ENCODE measurements at regions not wholly inside any gene's neighbourhood (a gene's known extent, or its start where the extent isn't known, plus 50 kb on each side); places are given as distances from the start of the nearest gene placed in this dataset.

- Histone ChIP-seq H3K36me3 (no peaks in the 10 kb centered on the region), H3K4me3 (ENCODE audit: low read depth, low read length) (no peak overlapping the region), H3K9me3 (ENCODE audit: severe bottlenecking) (no peaks in the 10 kb centered on the region), H3K27me3 (ENCODE audit: insufficient read depth, low read depth, severe bottlenecking) (no peaks in the 10 kb centered on the region), H3K27ac (no peak overlapping the region)
- DNase-seq: no peak
- no peak for TF ChIP-seq CTCF (IDR thresholded peaks at IDR 0.05; ENCODE audit: low read depth, low read length)
These were observed 327.5 kb upstream of the MEOX2 start for GRCh38 chr7:16014031-16014430.

- no peak overlapping the region for H3K27ac ChIP-seq
- H3K4me3 ChIP-seq (ENCODE audit: low read depth, low read length): no peak overlapping the region
- DNase-seq: no peak
- TF ChIP-seq CTCF (IDR thresholded peaks at IDR 0.05; ENCODE audit: low read depth, low read length): no peak
- no peaks in the 10 kb centered on the region for H3K9me3 ChIP-seq (ENCODE audit: severe bottlenecking)
- H3K27me3 ChIP-seq (ENCODE audit: insufficient read depth, low read depth, severe bottlenecking): no peaks in the 10 kb centered on the region
- no peaks in the 10 kb centered on the region for H3K36me3 ChIP-seq
These were observed 321.4 kb upstream of the MEOX2 start for GRCh38 chr7:16007911-16008310.

GRCh38 chr7:16004702-16005101 is 318.2 kb upstream of the MEOX2 start:
- no peak overlapping the region for H3K27ac ChIP-seq
- no peak for TF ChIP-seq CTCF (IDR thresholded peaks at IDR 0.05; ENCODE audit: low read depth, low read length)
- no peaks in the 10 kb centered on the region for H3K9me3 ChIP-seq (ENCODE audit: severe bottlenecking)
- no peak overlapping the region for H3K4me3 ChIP-seq (ENCODE audit: low read depth, low read length)
- peak; percentile 45 for DNase-seq
- H3K27me3 ChIP-seq (ENCODE audit: insufficient read depth, low read depth, severe bottlenecking): no peaks in the 10 kb centered on the region
- H3K36me3 ChIP-seq: no peaks in the 10 kb centered on the region

DNA sequence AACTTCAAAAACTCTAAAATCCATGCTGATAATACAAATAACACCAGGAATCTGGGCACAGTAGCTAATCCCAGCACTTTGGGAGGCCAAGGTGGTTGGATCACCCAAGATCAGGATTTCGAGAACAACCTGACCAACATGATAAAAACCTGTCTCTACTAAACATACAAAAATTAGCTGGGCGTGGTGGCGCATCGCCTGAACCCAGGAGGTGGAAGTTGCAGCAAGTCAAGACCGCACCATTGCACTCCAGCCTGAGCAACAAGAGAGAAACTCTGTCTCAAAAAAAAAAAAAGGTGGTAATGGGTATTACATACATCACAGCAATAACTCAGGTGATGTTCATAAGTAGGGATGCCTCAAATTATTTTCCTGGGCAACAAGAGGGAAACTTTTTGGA is 315.0 kb upstream of the MEOX2 start:
- Histone ChIP-seq H3K36me3 (no peaks in the 10 kb centered on the region), H3K27me3 (ENCODE audit: insufficient read depth, low read depth, severe bottlenecking) (no peaks in the 10 kb centered on the region), H3K4me3 (ENCODE audit: low read depth, low read length) (no peak overlapping the region), H3K27ac (no peak overlapping the region), H3K9me3 (ENCODE audit: severe bottlenecking) (no peaks in the 10 kb centered on the region)
- TF ChIP-seq CTCF (IDR thresholded peaks at IDR 0.05; ENCODE audit: low read depth, low read length): no peak
- no peak for DNase-seq

GRCh38 chr7:15998617-15999016 is 312.1 kb upstream of the MEOX2 start:
- H3K36me3 ChIP-seq: no peaks in the 10 kb centered on the region
- H3K27me3 ChIP-seq (ENCODE audit: insufficient read depth, low read depth, severe bottlenecking): no peaks in the 10 kb centered on the region
- no peak overlapping the region for H3K4me3 ChIP-seq (ENCODE audit: low read depth, low read length)
- H3K27ac ChIP-seq: no peak overlapping the region
- no peaks in the 10 kb centered on the region for H3K9me3 ChIP-seq (ENCODE audit: severe bottlenecking)
- no peak for DNase-seq
- TF ChIP-seq CTCF (IDR thresholded peaks at IDR 0.05; ENCODE audit: low read depth, low read length): no peak

GRCh38 chr7:15995027-15995426 is 308.5 kb upstream of the MEOX2 start:
- no peaks in the 10 kb centered on the region for H3K9me3 ChIP-seq (ENCODE audit: severe bottlenecking)
- H3K4me3 ChIP-seq (ENCODE audit: low read depth, low read length): no peak overlapping the region
- H3K36me3 ChIP-seq: no peaks in the 10 kb centered on the region
- H3K27me3 ChIP-seq (ENCODE audit: insufficient read depth, low read depth, severe bottlenecking): no peaks in the 10 kb centered on the region
- DNase-seq: no peak
- H3K27ac ChIP-seq: no peak overlapping the region
- no peak for TF ChIP-seq CTCF (IDR thresholded peaks at IDR 0.05; ENCODE audit: low read depth, low read length)

Data from WERI-Rb-1 (cell line).